Endothelial cell of umbilical vein (primary cell): ENCODE measurements at regions not wholly inside any gene's neighbourhood (a gene's known extent, or its start where the extent isn't known, plus 50 kb on each side); places are given as distances from the start of the nearest gene placed in this dataset.

Experiments
- BruUV-seq: library from RNA; stranded (reverse); fragments of 400-500 nt; replicated peaks from 2 replicates; lab custom pipeline; 2021; lab: Mats Ljungman, UMichigan
- CTCF ChIA-PET: fragments of 300-600, 350-600 bp; sonication (Branson Sonifier 250); formaldehyde crosslinking; loops from one replicate; lab custom pipeline; 2021; ENCODE audit warnings: antibody characterized with exemption, inconsistent platforms; lab: Charles Lee
- POLR2A ChIA-PET: fragments of 300-600, 350-600 bp; sonication (Branson Sonifier 250); formaldehyde crosslinking; loops from one replicate; lab custom pipeline; 2021; ENCODE audit warnings: antibody characterized with exemption, inconsistent platforms; lab: Charles Lee
- DNase-seq: peaks from one replicate; pipeline ENCODE4 v3.0.0-alpha.2; 2011; ENCODE audit warnings: low read depth, low spot score
- FAIRE-seq: peaks from 2 replicates; lab custom pipeline; 2011; peaks lifted over from hg19 to GRCh38; lab: Jason Lieb, UNC
- H2AFZ ChIP-seq: 2 replicates; pipeline ENCODE4 v1.6.0; 2012; ENCODE audit warnings: low read depth, low read length, control low read depth, inconsistent platforms
- H3K27ac ChIP-seq: 2 replicates; pipeline ENCODE4 v1.5.1; 2011; ENCODE audit warnings: low read depth, mild to moderate bottlenecking, control low read depth, low read length, moderate library complexity; ENCODE audit not compliant: insufficient read depth
- H3K27me3 ChIP-seq, 2 experiments: 2 replicates each; pipeline versions ENCODE4 v1.6.0 to v1.6.1; 2011; ENCODE audit warnings: low read length in 2 of 2, mixed read lengths in 1 of 2; ENCODE audit not compliant: control insufficient read depth in 2 of 2, insufficient read depth in 2 of 2
- H3K36me3 ChIP-seq, 2 experiments: 2 replicates in 1 of 2; 3 replicates in 1 of 2; pipeline ENCODE4 v1.5.1; 2011; ENCODE audit warnings: low read length in 2 of 2, mild to moderate bottlenecking in 1 of 2, moderate library complexity in 1 of 2; ENCODE audit not compliant: control insufficient read depth in 2 of 2, insufficient read depth in 2 of 2; ENCODE audit errors: extremely low read depth in 1 of 2
- H3K4me1 ChIP-seq: 3 replicates; pipeline ENCODE4 v1.5.1; 2011; ENCODE audit warnings: mild to moderate bottlenecking, low read length; ENCODE audit not compliant: control insufficient read depth, insufficient read depth; ENCODE audit errors: extremely low read depth
- H3K4me2 ChIP-seq: 2 replicates; pipeline ENCODE4 v1.6.1; 2011; ENCODE audit warnings: low read length, control low read depth, mixed read lengths; ENCODE audit not compliant: insufficient read depth
- H3K4me3 ChIP-seq, 3 experiments: fragments of 200-600 bp in 1 of 3; sonication (generic), shearing (Covaris generic) in 1 of 3; replicated peaks in 1 of 3; 2 replicates each; pipeline ENCODE4 v1.5.1; 2011 to 2016; ENCODE audit warnings: control low read depth in 3 of 3, low read length in 3 of 3, mild to moderate bottlenecking in 2 of 3, inconsistent platforms in 1 of 3, low read depth in 1 of 3, moderate library complexity in 1 of 3; ENCODE audit not compliant: insufficient read depth in 1 of 3
- H3K79me2 ChIP-seq: 2 replicates; pipeline ENCODE4 v1.6.0; 2012; ENCODE audit warnings: low read length, inconsistent platforms; ENCODE audit not compliant: control insufficient read depth, insufficient read depth
- H3K9ac ChIP-seq: replicated peaks from 2 replicates; pipeline ENCODE3; 2011; ENCODE audit warnings: low read length, control low read depth; ENCODE audit not compliant: insufficient read depth; ENCODE audit errors: extremely low read depth
- H3K9me1 ChIP-seq: replicated peaks from 3 replicates; pipeline ENCODE4 v1.6.0; 2011; ENCODE audit warnings: mild to moderate bottlenecking, low read length; ENCODE audit not compliant: control insufficient read depth, insufficient read depth; ENCODE audit errors: extremely low read depth
- H3K9me3 ChIP-seq: replicated peaks from 2 replicates; pipeline ENCODE4 v1.5.1; 2012; ENCODE audit warnings: low read length, inconsistent platforms; ENCODE audit not compliant: control insufficient read depth, insufficient read depth
- H4K20me1 ChIP-seq: replicated peaks from 2 replicates; pipeline ENCODE3; 2011; ENCODE audit warnings: mild to moderate bottlenecking, low read length; ENCODE audit not compliant: control insufficient read depth, insufficient read depth; ENCODE audit errors: extremely low read depth
- CTCF ChIP-seq, 2 donors: IDR thresholded peaks; 1 replicate in 1 of 2; 2 replicates in 1 of 2; pipeline ENCODE4 v1.5.1; 2011; ENCODE audit warnings: low read length in 2 of 2, mild to moderate bottlenecking in 2 of 2, moderate library complexity in 2 of 2, control low read depth in 1 of 2, inconsistent platforms in 1 of 2, low read depth in 1 of 2; ENCODE audit not compliant: insufficient read depth in 1 of 2; ENCODE audit errors: extremely low read depth in 1 of 2
- EZH2 ChIP-seq: IDR thresholded peaks from 2 replicates; pipeline ENCODE4 v1.6.1; 2012; ENCODE audit warnings: borderline replicate concordance, low read depth, mild to moderate bottlenecking, moderate library complexity, low read length, inconsistent platforms; ENCODE audit not compliant: severe bottlenecking
- FOS ChIP-seq: IDR thresholded peaks from 2 replicates; pipeline ENCODE4 v1.6.1; 2011; ENCODE audit warnings: mild to moderate bottlenecking, low read length, moderate library complexity, borderline replicate concordance; ENCODE audit not compliant: insufficient read depth
- GATA2 ChIP-seq: IDR thresholded peaks from 2 replicates; pipeline ENCODE4 v1.7.0; 2011; ENCODE audit warnings: low read depth, mild to moderate bottlenecking, moderate library complexity, mixed read lengths, low read length; ENCODE audit not compliant: insufficient read length, insufficient read depth
- JUN ChIP-seq: IDR thresholded peaks from 2 replicates; pipeline ENCODE4 v1.6.1; 2011; ENCODE audit warnings: borderline replicate concordance, low read depth; ENCODE audit not compliant: insufficient read length, insufficient read depth
- MAX ChIP-seq: IDR thresholded peaks from 2 replicates; pipeline ENCODE4 v1.6.1; 2011; ENCODE audit not compliant: insufficient read depth, insufficient read length
- POLR2A ChIP-seq: IDR thresholded peaks from 2 replicates; pipeline ENCODE4 v1.6.1; 2012; ENCODE audit warnings: low read depth, mild to moderate bottlenecking, control low read depth, low read length
- POLR2AphosphoS5 ChIP-seq: IDR thresholded peaks from 2 replicates; pipeline ENCODE4 v1.6.1; 2012; ENCODE audit warnings: low read depth, mild to moderate bottlenecking, control low read depth, low read length, moderate library complexity; ENCODE audit not compliant: insufficient read depth
- dilution Hi-C: fragments of 300-500 bp; cut with MboI; formaldehyde crosslinking; loops from one replicate; pipeline ENCODE4 v1.15.0; 2019; ENCODE audit warnings: low sequenced_read_pairs; ENCODE audit not compliant: extremely low pct_ligation_motif_present
- intact Hi-C: fragments of 100-400 bp; cut with micrococcal nuclease; formaldehyde crosslinking; loops from one replicate; pipeline ENCODE4 v1.10.0; 2022

- Histone ChIP-seq H2AFZ (no peak overlapping the region), H3K4me2 (no peak overlapping the region), H3K27me3 (no peaks in the 10 kb centered on the region), H3K4me1 (no peaks in the 10 kb centered on the region), H3K9me1 (no peaks in the 10 kb centered on the region), H3K36me3 (no peaks in the 10 kb centered on the region), H3K9me3 (no peaks in the 10 kb centered on the region), H4K20me1 (no peaks in the 10 kb centered on the region), H3K79me2 (no peaks in the 10 kb centered on the region), H3K27ac (no peak overlapping the region), H3K9ac (no peak overlapping the region), H3K4me3 (no peak overlapping the region)
- CTCF ChIA-PET = interaction anchor here (1.3 kb wide), 1 partner anchor 9 kb away, joined by 3 read pairs; no protein-coding TSS in a partner anchor
- DNase-seq (no peak), FAIRE-seq (no peak)
- dilution Hi-C loops (no loop called here), intact Hi-C loops (no loop called here)
- POLR2A ChIA-PET = no interaction called here
- no TSS peak for BruUV-seq
- TF ChIP-seq POLR2A (no peak), EZH2 (no peak), GATA2 (no peak), POLR2AphosphoS5 (no peak), CTCF (IDR thresholded peaks at IDR 0.05; ENCODE audit: extremely low read depth in 1 of 2, insufficient read depth in 1 of 2, low read depth in 1 of 2, low read length in 2 of 2) (no peak), MAX (no peak), JUN (no peak), FOS (no peak)
Measured at GRCh38 chr1:229221106-229222019, 49.5 kb upstream of the RAB4A start.
